Osteocyte (in vitro differentiated cells): ENCODE measurements at regions not wholly inside any gene's neighbourhood (a gene's known extent, or its start where the extent isn't known, plus 50 kb on each side); places are given as distances from the start of the nearest gene placed in this dataset.
"Not testable (repeated sequence)": the region's sequence is repeated elsewhere in the genome, so short reads cannot be mapped to it uniquely, and the experiment has no call there.

ENCODE experiments used
- DNase-seq: peaks from one replicate; pipeline ENCODE4 v3.0.0; 2021; ENCODE audit warnings: mixed read lengths; ENCODE audit not compliant: unreplicated experiment; ENCODE audit errors: extremely low spot score
- H3K27ac Mint-ChIP-seq: one replicate; pipeline ENCODE4 v1.8.0; 2021; ENCODE audit warnings: mild to moderate bottlenecking, mixed read lengths; ENCODE audit not compliant: unreplicated experiment
- H3K27me3 Mint-ChIP-seq: one replicate; pipeline ENCODE4 v1.8.0; 2021; ENCODE audit warnings: mixed read lengths; ENCODE audit not compliant: unreplicated experiment
- H3K36me3 Mint-ChIP-seq: one replicate; pipeline ENCODE4 v1.8.0; 2021; ENCODE audit warnings: mixed read lengths; ENCODE audit not compliant: unreplicated experiment
- H3K4me1 Mint-ChIP-seq: one replicate; pipeline ENCODE4 v1.8.0; 2021; ENCODE audit warnings: mixed read lengths; ENCODE audit not compliant: unreplicated experiment
- H3K4me3 Mint-ChIP-seq: one replicate; pipeline ENCODE4 v1.8.0; 2021; ENCODE audit warnings: mild to moderate bottlenecking, moderate library complexity, mixed read lengths; ENCODE audit not compliant: unreplicated experiment
- H3K9me3 Mint-ChIP-seq: one replicate; pipeline ENCODE4 v1.8.0; 2021; ENCODE audit warnings: mixed read lengths; ENCODE audit not compliant: unreplicated experiment
- TF ChIP-seq, protein P1 (sequence below): fragments of 200-600 bp; sonication (generic); IDR thresholded peaks from 2 replicates; pipeline ENCODE4 v1.5.0; 2021; ENCODE audit warnings: antibody characterized with exemption, mild to moderate bottlenecking, moderate library complexity

GRCh38 chr5:104050436-104050835, 487.8 kb upstream of the NUDT12 start:
- Mint-ChIP-seq H3K4me1 (peaks cover 4% of the 10 kb centered on the region), H3K27me3 (no peaks in the 10 kb centered on the region), H3K27ac (no peak overlapping the region), H3K4me3 (no peak overlapping the region), H3K36me3 (no peaks in the 10 kb centered on the region), H3K9me3 (no peaks in the 10 kb centered on the region)
- DNase-seq: no peak
- TF ChIP-seq, protein P1, sequence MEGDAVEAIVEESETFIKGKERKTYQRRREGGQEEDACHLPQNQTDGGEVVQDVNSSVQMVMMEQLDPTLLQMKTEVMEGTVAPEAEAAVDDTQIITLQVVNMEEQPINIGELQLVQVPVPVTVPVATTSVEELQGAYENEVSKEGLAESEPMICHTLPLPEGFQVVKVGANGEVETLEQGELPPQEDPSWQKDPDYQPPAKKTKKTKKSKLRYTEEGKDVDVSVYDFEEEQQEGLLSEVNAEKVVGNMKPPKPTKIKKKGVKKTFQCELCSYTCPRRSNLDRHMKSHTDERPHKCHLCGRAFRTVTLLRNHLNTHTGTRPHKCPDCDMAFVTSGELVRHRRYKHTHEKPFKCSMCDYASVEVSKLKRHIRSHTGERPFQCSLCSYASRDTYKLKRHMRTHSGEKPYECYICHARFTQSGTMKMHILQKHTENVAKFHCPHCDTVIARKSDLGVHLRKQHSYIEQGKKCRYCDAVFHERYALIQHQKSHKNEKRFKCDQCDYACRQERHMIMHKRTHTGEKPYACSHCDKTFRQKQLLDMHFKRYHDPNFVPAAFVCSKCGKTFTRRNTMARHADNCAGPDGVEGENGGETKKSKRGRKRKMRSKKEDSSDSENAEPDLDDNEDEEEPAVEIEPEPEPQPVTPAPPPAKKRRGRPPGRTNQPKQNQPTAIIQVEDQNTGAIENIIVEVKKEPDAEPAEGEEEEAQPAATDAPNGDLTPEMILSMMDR: no peak

GRCh38 chr5:104049752-104050151, 487.2 kb upstream of the NUDT12 start:
- no peaks in the 10 kb centered on the region for H3K9me3 Mint-ChIP-seq
- no peak overlapping the region for H3K27ac Mint-ChIP-seq
- peaks cover 4% of the 10 kb centered on the region for H3K4me1 Mint-ChIP-seq
- H3K27me3 Mint-ChIP-seq: no peaks in the 10 kb centered on the region
- no peak overlapping the region for H3K4me3 Mint-ChIP-seq
- H3K36me3 Mint-ChIP-seq: no peaks in the 10 kb centered on the region
- TF ChIP-seq, protein P1: no peak
- DNase-seq: no peak

- no peak for DNase-seq
- no peaks in the 10 kb centered on the region for H3K36me3 Mint-ChIP-seq
- no peaks in the 10 kb centered on the region for H3K27me3 Mint-ChIP-seq
- H3K9me3 Mint-ChIP-seq: no peaks in the 10 kb centered on the region
- H3K27ac Mint-ChIP-seq: no peak overlapping the region
- TF ChIP-seq, protein P1: no peak
- no peak overlapping the region for H3K4me3 Mint-ChIP-seq
- peaks cover 4% of the 10 kb centered on the region for H3K4me1 Mint-ChIP-seq
These were observed 485.6 kb upstream of the NUDT12 start for GRCh38 chr5:104048231-104048630.

GRCh38 chr5:104045987-104046386, 483.4 kb upstream of the NUDT12 start:
- Mint-ChIP-seq H3K27me3 (no peaks in the 10 kb centered on the region), H3K9me3 (no peaks in the 10 kb centered on the region), H3K36me3 (no peaks in the 10 kb centered on the region), H3K27ac (no peak overlapping the region), H3K4me3 (no peak overlapping the region), H3K4me1 (peaks cover 4% of the 10 kb centered on the region)
- no peak for DNase-seq
- TF ChIP-seq, protein P1: no peak

- not testable (repeated sequence) for H3K9me3 Mint-ChIP-seq, H3K4me1 Mint-ChIP-seq, H3K36me3 Mint-ChIP-seq, H3K27ac Mint-ChIP-seq, DNase-seq, H3K27me3 Mint-ChIP-seq, H3K4me3 Mint-ChIP-seq
These were observed 477.3 kb upstream of the NUDT12 start for GRCh38 chr5:104039871-104040270.

- DNase-seq, H3K4me3 Mint-ChIP-seq, H3K36me3 Mint-ChIP-seq, H3K27ac Mint-ChIP-seq, H3K27me3 Mint-ChIP-seq, H3K9me3 Mint-ChIP-seq, H3K4me1 Mint-ChIP-seq: not testable (repeated sequence)
These were observed 474.5 kb upstream of the NUDT12 start for GRCh38 chr5:104037136-104037535.

- H3K4me3 Mint-ChIP-seq, H3K9me3 Mint-ChIP-seq, H3K4me1 Mint-ChIP-seq, H3K27me3 Mint-ChIP-seq, H3K27ac Mint-ChIP-seq, DNase-seq, H3K36me3 Mint-ChIP-seq: not testable (repeated sequence)
These were observed 470.6 kb upstream of the NUDT12 start for GRCh38 chr5:104033186-104033585.
